ENCODE measurements at regions not wholly inside any gene's neighbourhood (a gene's known extent, or its start where the extent isn't known, plus 50 kb on each side); places are given as distances from the start of the nearest gene placed in this dataset.

GRCh38 chr11:112470355-112470754 is 209.7 kb upstream of the PLET1 start:
- no peak for DNase-seq

GRCh38 chr11:112471731-112472130 is 211.1 kb upstream of the PLET1 start:
- no peak for DNase-seq

- DNase-seq: no peak
Measured at GRCh38 chr11:112477152-112477551, 216.5 kb upstream of the PLET1 start.

GRCh38 chr11:112477581-112478317 is 217.1 kb upstream of the PLET1 start:
- DNase-seq: peak; percentile 70

GRCh38 chr11:112478806-112479205 is 218.1 kb upstream of the PLET1 start:
- peak; percentile 48 for DNase-seq

GRCh38 chr11:112481431-112481830 is 220.8 kb upstream of the PLET1 start:
- DNase-seq: no peak

GRCh38 chr11:112481893-112482292 is 221.2 kb upstream of the PLET1 start:
- no peak for DNase-seq

- DNase-seq: no peak
Measured at GRCh38 chr11:112485280-112485679, 224.6 kb upstream of the PLET1 start.

- DNase-seq: no peak
Measured at GRCh38 chr11:112497826-112498225, 237.2 kb upstream of the PLET1 start.

GRCh38 chr11:112498701-112499100 is 238.0 kb upstream of the PLET1 start:
- no peak for DNase-seq

- DNase-seq: no peak
Measured at GRCh38 chr11:112499153-112499880, 238.7 kb upstream of the PLET1 start.

GRCh38 chr11:112499881-112500204 is 239.2 kb upstream of the PLET1 start:
- no peak for DNase-seq

- no peak for DNase-seq
Measured at GRCh38 chr11:112503410-112503809, 242.8 kb upstream of the PLET1 start.

- no peak for DNase-seq
Measured at GRCh38 chr11:112504056-112504455, 243.4 kb upstream of the PLET1 start.

- DNase-seq: no peak
Measured at GRCh38 chr11:112506852-112507251, 246.2 kb upstream of the PLET1 start.

- no peak for DNase-seq
Measured at GRCh38 chr11:112507281-112507680, 246.6 kb upstream of the PLET1 start.

GRCh38 chr11:112508750-112509149 is 248.1 kb upstream of the PLET1 start:
- no peak for DNase-seq

GRCh38 chr11:112509300-112509699 is 248.6 kb upstream of the PLET1 start:
- no peak for DNase-seq

GRCh38 chr11:112511271-112511670 is 250.6 kb upstream of the PLET1 start:
- no peak for DNase-seq

- DNase-seq: peak; percentile 10
Measured at GRCh38 chr11:112511911-112512310, 251.3 kb upstream of the PLET1 start.

- no peak for DNase-seq
Measured at GRCh38 chr11:112513417-112513816, 252.8 kb upstream of the PLET1 start.

GRCh38 chr11:112514011-112514740 is 253.5 kb upstream of the PLET1 start:
- DNase-seq: no peak

GRCh38 chr11:112516261-112516660 is 255.6 kb upstream of the PLET1 start:
- no peak for DNase-seq

- DNase-seq: no peak
Measured at GRCh38 chr11:112516755-112517154, 256.1 kb upstream of the PLET1 start.

Measured in NCI-H82 (cell line).